Prostate gland (tissue), 2 donors: ENCODE measurements at regions not wholly inside any gene's neighbourhood (a gene's known extent, or its start where the extent isn't known, plus 50 kb on each side); places are given as distances from the start of the nearest gene placed in this dataset.

ENCODE experiments used
- DNase-seq: peaks from one replicate; pipeline ENCODE4 v3.0.0-alpha.2; 2019; ENCODE audit warnings: low spot score
- H3K27ac ChIP-seq, 2 donors: fragments of 200-600 bp; sonication (generic); 2 replicates each; pipeline ENCODE4 v1.5.1; 2017 to 2019
- H3K27me3 ChIP-seq: fragments of 200-600 bp; sonication (generic); replicated peaks from 2 replicates; pipeline ENCODE4 v1.5.1; 2019; ENCODE audit not compliant: insufficient read depth
- H3K36me3 ChIP-seq, 2 donors: fragments of 200-600 bp; sonication (generic); 1 replicate in 1 of 2; 2 replicates in 1 of 2; pipeline versions ENCODE4 v1.5.1 to v1.8.1; 2017 to 2019
- H3K4me1 ChIP-seq: fragments of 200-600 bp; sonication (generic); replicated peaks from 2 replicates; pipeline ENCODE4 v1.5.1; 2019
- H3K4me3 ChIP-seq, 2 donors: fragments of 200-600 bp; sonication (generic); 2 replicates each; pipeline ENCODE4 v1.5.1; 2017 to 2019
- H3K9me3 ChIP-seq: fragments of 200-600 bp; sonication (generic); 2 replicates; pipeline ENCODE4 v1.5.1; 2017
- POLR2A ChIP-seq: fragments of 450-650 bp; IDR thresholded peaks from one replicate; pipeline ENCODE4 v1.6.1; 2016; ENCODE audit warnings: antibody characterized with exemption, mild to moderate bottlenecking
- POLR2AphosphoS5 ChIP-seq: sonication (generic); formaldehyde crosslinking; IDR thresholded peaks from one replicate; pipeline ENCODE4 v1.6.1; 2017; ENCODE audit warnings: antibody characterized with exemption
- WGBS: methylation state at CpG from one replicate; pipeline ENCODE4 v1.1.5; 2018; 5-methylcytosine and 5-hydroxymethylcytosine counted together
- intact Hi-C: fragments of 100-400 bp; cut with DNase I; formaldehyde crosslinking; loops from one replicate; pipeline ENCODE4 v1.14.2; 2022
- TF ChIP-seq, protein P1 (sequence below), 4 experiments: fragments of 200-600 bp in 2 of 4; fragments of 450-650 bp in 2 of 4; sonication (generic) in 2 of 4; IDR thresholded peaks; 1 replicate in 3 of 4; 2 replicates in 1 of 4; pipeline ENCODE4 v1.5.1; 2016 to 2019; ENCODE audit warnings: antibody characterized with exemption in 4 of 4, mild to moderate bottlenecking in 2 of 4, moderate library complexity in 2 of 4

GRCh38 chr4:123804196-123804721, 407.7 kb downstream of the SPRY1 start:
- WGBS, result 90% methylated on average over 3 of the region's 3 CpGs
- DNase-seq, result no peak
- Histone ChIP-seq H3K27ac (no peak overlapping the region), H3K36me3 (no peaks in the 10 kb centered on the region), H3K9me3 (no peaks in the 10 kb centered on the region), H3K27me3 (no peaks in the 10 kb centered on the region), H3K4me1 (no peaks in the 10 kb centered on the region), H3K4me3 (no peak overlapping the region)
- TF ChIP-seq, protein P1, sequence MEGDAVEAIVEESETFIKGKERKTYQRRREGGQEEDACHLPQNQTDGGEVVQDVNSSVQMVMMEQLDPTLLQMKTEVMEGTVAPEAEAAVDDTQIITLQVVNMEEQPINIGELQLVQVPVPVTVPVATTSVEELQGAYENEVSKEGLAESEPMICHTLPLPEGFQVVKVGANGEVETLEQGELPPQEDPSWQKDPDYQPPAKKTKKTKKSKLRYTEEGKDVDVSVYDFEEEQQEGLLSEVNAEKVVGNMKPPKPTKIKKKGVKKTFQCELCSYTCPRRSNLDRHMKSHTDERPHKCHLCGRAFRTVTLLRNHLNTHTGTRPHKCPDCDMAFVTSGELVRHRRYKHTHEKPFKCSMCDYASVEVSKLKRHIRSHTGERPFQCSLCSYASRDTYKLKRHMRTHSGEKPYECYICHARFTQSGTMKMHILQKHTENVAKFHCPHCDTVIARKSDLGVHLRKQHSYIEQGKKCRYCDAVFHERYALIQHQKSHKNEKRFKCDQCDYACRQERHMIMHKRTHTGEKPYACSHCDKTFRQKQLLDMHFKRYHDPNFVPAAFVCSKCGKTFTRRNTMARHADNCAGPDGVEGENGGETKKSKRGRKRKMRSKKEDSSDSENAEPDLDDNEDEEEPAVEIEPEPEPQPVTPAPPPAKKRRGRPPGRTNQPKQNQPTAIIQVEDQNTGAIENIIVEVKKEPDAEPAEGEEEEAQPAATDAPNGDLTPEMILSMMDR (IDR thresholded peaks at IDR 0.05), result no peak
- TF ChIP-seq POLR2AphosphoS5, result no peak
- TF ChIP-seq POLR2A, result no peak
- intact Hi-C loops, result no loop called here

DNA sequence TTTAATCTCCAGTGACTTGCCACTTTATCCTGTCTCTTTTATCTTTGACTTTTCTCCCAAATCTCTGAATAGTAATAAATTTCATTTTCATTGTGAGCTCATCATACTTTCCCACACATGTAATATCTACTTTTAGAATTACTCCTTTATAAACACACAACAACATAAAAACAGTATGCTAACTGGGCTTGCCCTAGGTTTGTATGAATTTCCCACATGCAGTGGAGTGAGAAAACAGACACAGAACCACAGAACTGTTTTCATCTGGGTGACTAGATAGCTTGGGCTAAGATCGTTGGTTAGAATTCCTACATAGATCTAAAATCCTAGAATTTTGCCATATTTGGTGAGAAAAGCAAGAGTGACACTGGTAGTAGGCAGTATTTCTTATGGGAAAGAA, 409.5 kb downstream of the SPRY1 start:
- no peaks in the 10 kb centered on the region for H3K27me3 ChIP-seq
- TF ChIP-seq, protein P1 (IDR thresholded peaks at IDR 0.05), result no peak
- TF ChIP-seq POLR2A, result no peak
- no peak for TF ChIP-seq POLR2AphosphoS5
- no peak for DNase-seq
- H3K36me3 ChIP-seq, result no peaks in the 10 kb centered on the region
- H3K4me1 ChIP-seq, result no peaks in the 10 kb centered on the region
- H3K4me3 ChIP-seq, result no peak overlapping the region
- intact Hi-C loops, result no loop called here
- WGBS, result 90% methylated on average over 1 of the region's 1 CpG
- no peak overlapping the region for H3K27ac ChIP-seq
- no peaks in the 10 kb centered on the region for H3K9me3 ChIP-seq

DNA sequence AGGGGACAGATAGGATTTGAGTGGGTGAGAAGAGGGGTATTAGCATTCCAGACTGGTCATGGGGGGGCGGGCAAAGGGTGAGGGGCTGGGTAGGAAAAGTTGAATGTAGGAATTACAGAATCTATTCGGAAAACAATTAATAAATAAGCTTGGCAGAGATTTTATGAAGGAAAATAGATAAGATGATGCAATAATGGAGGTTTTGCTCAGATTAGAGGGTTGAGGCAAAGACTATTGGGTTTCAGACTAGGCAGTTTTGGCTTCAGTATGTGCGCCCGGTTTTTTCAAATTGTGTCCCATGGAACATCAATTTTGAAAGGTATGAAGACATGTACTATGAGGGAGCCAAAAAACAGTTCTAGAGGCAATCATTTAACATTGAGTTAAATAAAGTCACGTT, 410.6 kb downstream of the SPRY1 start:
- Histone ChIP-seq H3K9me3 (no peaks in the 10 kb centered on the region), H3K4me1 (no peaks in the 10 kb centered on the region), H3K36me3 (no peaks in the 10 kb centered on the region), H3K4me3 (no peak overlapping the region), H3K27ac (no peak overlapping the region), H3K27me3 (no peaks in the 10 kb centered on the region)
- TF ChIP-seq, protein P1 (IDR thresholded peaks at IDR 0.05), result no peak
- TF ChIP-seq POLR2AphosphoS5 (no peak), POLR2A (no peak)
- WGBS, result 93% methylated on average over 5 of the region's 5 CpGs
- no peak for DNase-seq
- intact Hi-C loops, result no loop called here

- Histone ChIP-seq H3K4me3 (no peak overlapping the region), H3K36me3 (no peaks in the 10 kb centered on the region), H3K9me3 (no peaks in the 10 kb centered on the region), H3K27me3 (no peaks in the 10 kb centered on the region), H3K27ac (no peak overlapping the region), H3K4me1 (no peaks in the 10 kb centered on the region)
- no peak for DNase-seq
- TF ChIP-seq POLR2AphosphoS5 (no peak), POLR2A (no peak)
- TF ChIP-seq, protein P1 (IDR thresholded peaks at IDR 0.05), result no peak
- WGBS, result 93% methylated on average over 1 of the region's 1 CpG
- intact Hi-C loops, result no loop called here
Observed at GRCh38 chr4:123807866-123808265, 411.3 kb downstream of the SPRY1 start.

- Histone ChIP-seq H3K27me3 (no peaks in the 10 kb centered on the region), H3K9me3 (no peaks in the 10 kb centered on the region), H3K27ac (no peak overlapping the region), H3K4me3 (no peak overlapping the region), H3K36me3 (no peaks in the 10 kb centered on the region), H3K4me1 (no peaks in the 10 kb centered on the region)
- WGBS, result 97% methylated on average over 1 of the region's 1 CpG
- intact Hi-C loops, result no loop called here
- no peak for DNase-seq
- TF ChIP-seq, protein P1 (IDR thresholded peaks at IDR 0.05), result no peak
- no peak for TF ChIP-seq POLR2A
- TF ChIP-seq POLR2AphosphoS5, result no peak
Observed at GRCh38 chr4:123809864-123810263, 413.3 kb downstream of the SPRY1 start.
